Testis (tissue), 2 donors: ENCODE measurements at regions not wholly inside any gene's neighbourhood (a gene's known extent, or its start where the extent isn't known, plus 50 kb on each side); places are given as distances from the start of the nearest gene placed in this dataset.

Experiments
- CTCF ChIP-seq, 3 experiments: fragments of 450-650 bp in 2 of 3; fragments of 200-600 bp in 1 of 3; sonication (generic) in 1 of 3; IDR thresholded peaks; one replicate each; pipeline ENCODE4 v1.5.1; 2016 to 2019; ENCODE audit warnings: antibody characterized with exemption in 3 of 3, mild to moderate bottlenecking in 2 of 3, moderate library complexity in 1 of 3
- POLR2A ChIP-seq: fragments of 450-650 bp; IDR thresholded peaks from one replicate; pipeline ENCODE4 v1.6.1; 2017; ENCODE audit warnings: antibody characterized with exemption, mild to moderate bottlenecking, moderate library complexity

GRCh38 chr10:28181478-28182096 lies 121.3 kb downstream of the MPP7 start:
- TF ChIP-seq CTCF (IDR thresholded peaks at IDR 0.05) (no peak), POLR2A (no peak)
